Mesenchymal stem cell (in vitro differentiated cells and primary cell): ENCODE measurements at regions not wholly inside any gene's neighbourhood (a gene's known extent, or its start where the extent isn't known, plus 50 kb on each side); places are given as distances from the start of the nearest gene placed in this dataset.

Source experiments
- DNase-seq: peaks from one replicate; pipeline ENCODE4 v3.0.0-alpha.2; 2013
- H2AFZ ChIP-seq: one replicate; pipeline ENCODE4 v1.6.1; 2013; ENCODE audit warnings: low read depth, mild to moderate bottlenecking, control low read depth, inconsistent platforms, low read length, moderate library complexity
- H2AK5ac ChIP-seq: 2 replicates; pipeline ENCODE4 v1.6.1; 2013; ENCODE audit warnings: low read length, moderate library complexity, mild to moderate bottlenecking, inconsistent platforms; ENCODE audit not compliant: severe bottlenecking
- H2BK120ac ChIP-seq: one replicate; pipeline ENCODE4 v1.6.1; 2013; ENCODE audit warnings: low read depth, mild to moderate bottlenecking, inconsistent platforms, low read length, moderate library complexity
- H2BK12ac ChIP-seq, 2 experiments: one replicate each; pipeline ENCODE4 v1.6.1; 2013; ENCODE audit warnings: inconsistent platforms in 2 of 2, low read length in 2 of 2, mild to moderate bottlenecking in 2 of 2, moderate library complexity in 2 of 2, control low read depth in 1 of 2
- H2BK15ac ChIP-seq: one replicate; pipeline ENCODE4 v1.6.1; 2013; ENCODE audit warnings: mild to moderate bottlenecking, low read depth, inconsistent platforms; ENCODE audit not compliant: poor library complexity, severe bottlenecking
- H2BK5ac ChIP-seq: 2 replicates; pipeline ENCODE4 v1.6.1; 2013; ENCODE audit warnings: low read depth, mild to moderate bottlenecking, low read length, control low read depth, inconsistent platforms; ENCODE audit not compliant: poor library complexity, severe bottlenecking
- H3K14ac ChIP-seq, 2 experiments: one replicate each; pipeline ENCODE4 v1.6.1; 2013; ENCODE audit warnings: inconsistent platforms in 2 of 2, low read length in 2 of 2, control low read depth in 1 of 2, mild to moderate bottlenecking in 1 of 2, moderate library complexity in 1 of 2
- H3K18ac ChIP-seq, 2 experiments: one replicate each; pipeline ENCODE4 v1.6.1; 2013; ENCODE audit warnings: inconsistent platforms in 2 of 2, low read length in 2 of 2, control low read depth in 1 of 2, low read depth in 1 of 2, mild to moderate bottlenecking in 1 of 2
- H3K23ac ChIP-seq, 2 experiments: one replicate each; pipeline ENCODE4 v1.6.1; 2013; ENCODE audit warnings: inconsistent platforms in 2 of 2, low read length in 2 of 2, mild to moderate bottlenecking in 2 of 2, moderate library complexity in 2 of 2, control low read depth in 1 of 2
- H3K27ac ChIP-seq: 2 replicates; pipeline ENCODE4 v1.5.1; 2013; ENCODE audit warnings: mild to moderate bottlenecking, moderate library complexity, low read length, control low read depth, inconsistent platforms; ENCODE audit not compliant: poor library complexity, severe bottlenecking
- H3K27me3 ChIP-seq, 2 experiments: 2 replicates each; pipeline versions ENCODE4 v1.6.1 to v1.7.0; 2013; ENCODE audit warnings: low read length in 2 of 2, mild to moderate bottlenecking in 2 of 2, moderate library complexity in 2 of 2, control low read depth in 1 of 2, inconsistent platforms in 1 of 2; ENCODE audit not compliant: control insufficient read depth in 1 of 2, insufficient read depth in 1 of 2
- H3K36me3 ChIP-seq, 2 experiments: 2 replicates each; pipeline versions ENCODE4 v1.6.1 to v1.7.0; 2013; ENCODE audit warnings: low read length in 2 of 2, control low read depth in 1 of 2, inconsistent platforms in 1 of 2, low read depth in 1 of 2, mild to moderate bottlenecking in 1 of 2; ENCODE audit not compliant: insufficient read depth in 2 of 2, control insufficient read depth in 1 of 2
- H3K4ac ChIP-seq, 2 experiments: one replicate each; pipeline ENCODE4 v1.6.1; 2013; ENCODE audit warnings: inconsistent platforms in 2 of 2, low read length in 2 of 2, mild to moderate bottlenecking in 2 of 2, moderate library complexity in 2 of 2, control low read depth in 1 of 2, low read depth in 1 of 2
- H3K4me1 ChIP-seq: 2 replicates; pipeline ENCODE4 v1.6.1; 2013; ENCODE audit warnings: low read depth, low read length, control low read depth; ENCODE audit not compliant: control insufficient read depth, insufficient read depth
- H3K4me2 ChIP-seq: 2 replicates; pipeline ENCODE4 v1.6.1; 2013; ENCODE audit warnings: low read length, mild to moderate bottlenecking, inconsistent platforms; ENCODE audit not compliant: poor library complexity, severe bottlenecking
- H3K4me3 ChIP-seq, 2 experiments: 2 replicates each; pipeline versions ENCODE4 v1.5.1 to v1.7.0; 2013; ENCODE audit warnings: low read length in 2 of 2, mild to moderate bottlenecking in 2 of 2, control low read depth in 1 of 2, low read depth in 1 of 2; ENCODE audit not compliant: insufficient read depth in 1 of 2
- H3K79me1 ChIP-seq: replicated peaks from 2 replicates; pipeline ENCODE4 v1.6.1; 2013; ENCODE audit warnings: mild to moderate bottlenecking, control low read depth, low read length, inconsistent platforms; ENCODE audit not compliant: poor library complexity, severe bottlenecking
- H3K9ac ChIP-seq: 2 replicates; pipeline ENCODE4 v1.7.0; 2013; ENCODE audit warnings: mild to moderate bottlenecking, low read length, moderate library complexity
- H3K9me3 ChIP-seq: 2 replicates; pipeline ENCODE4 v1.7.0; 2013; ENCODE audit warnings: mild to moderate bottlenecking, low read length; ENCODE audit not compliant: control insufficient read depth
- H4K8ac ChIP-seq: one replicate; pipeline ENCODE4 v1.6.1; 2013; ENCODE audit warnings: inconsistent platforms, mild to moderate bottlenecking, low read length, moderate library complexity
- H4K91ac ChIP-seq: one replicate; pipeline ENCODE4 v1.6.1; 2013; ENCODE audit warnings: mild to moderate bottlenecking, low read length, inconsistent platforms
- WGBS: methylation state at CpG from one replicate; pipeline ENCODE4 v1.1.7; 2013; ENCODE audit warnings: mixed read lengths; 5-methylcytosine and 5-hydroxymethylcytosine counted together

GRCh38 chr20:60330461-60330860 is 372.2 kb downstream of the CDH26 start:
- Histone ChIP-seq H2AK5ac (no peak overlapping the region), H3K27ac (no peak overlapping the region), H3K79me1 (no peaks in the 10 kb centered on the region), H3K4ac (no peak overlapping the region), H3K4me1 (no peaks in the 10 kb centered on the region), H3K23ac (no peak overlapping the region), H2AFZ (no peak overlapping the region), H2BK120ac (no peak overlapping the region), H3K14ac (no peak overlapping the region), H3K4me2 (no peak overlapping the region), H3K4me3 (no peak overlapping the region), H4K91ac (no peak overlapping the region), H3K9me3 (no peaks in the 10 kb centered on the region), H3K36me3 (no peaks in the 10 kb centered on the region), H3K27me3 (no peaks in the 10 kb centered on the region), H2BK5ac (no peak overlapping the region), H3K9ac (no peak overlapping the region), H3K18ac (no peak overlapping the region), H2BK15ac (no peak overlapping the region), H2BK12ac (no peak overlapping the region), H4K8ac (no peak overlapping the region)
- no CpG with 5 or more reads among the region's 3 CpGs for WGBS
- DNase-seq = no peak

DNA sequence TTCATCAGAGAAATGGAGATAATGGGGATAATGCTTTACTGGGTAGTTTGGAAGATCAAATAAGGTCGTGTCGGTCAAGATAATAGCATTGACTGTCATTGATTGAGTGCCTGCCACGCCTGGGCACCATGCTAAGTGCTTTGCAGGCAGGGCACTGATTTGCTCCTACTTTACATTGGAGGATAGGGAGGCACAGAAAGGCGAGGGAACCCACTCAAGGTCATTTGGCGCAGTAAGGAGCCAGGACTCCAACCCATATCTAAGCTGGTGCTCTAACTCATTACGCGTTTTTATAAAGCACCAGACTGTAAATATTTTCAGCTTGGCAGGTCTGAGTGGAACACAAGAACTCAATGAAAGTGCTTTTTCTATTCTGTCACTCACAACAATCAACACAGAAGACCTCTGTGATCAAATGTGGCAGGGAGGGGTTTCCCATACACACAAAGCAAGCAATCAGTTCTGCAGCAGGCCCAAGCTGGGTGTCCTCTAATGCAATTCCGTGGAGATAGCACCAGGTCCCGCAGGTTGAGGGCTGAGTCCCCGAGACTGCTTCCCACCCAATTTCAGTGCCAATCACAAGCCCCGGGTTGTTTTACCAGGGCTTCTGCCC is 373.6 kb downstream of the CDH26 start:
- H3K18ac ChIP-seq = no peak overlapping the region
- H3K4me2 ChIP-seq = no peak overlapping the region
- H2BK120ac ChIP-seq = no peak overlapping the region
- no peak overlapping the region for H2AFZ ChIP-seq
- no peak overlapping the region for H2BK15ac ChIP-seq
- H2AK5ac ChIP-seq = no peak overlapping the region
- no peak overlapping the region for H4K8ac ChIP-seq
- H3K14ac ChIP-seq = no peak overlapping the region
- H3K9ac ChIP-seq = no peak overlapping the region
- H3K23ac ChIP-seq = no peak overlapping the region
- H3K36me3 ChIP-seq = no peaks in the 10 kb centered on the region
- no peaks in the 10 kb centered on the region for H3K4me1 ChIP-seq
- no peak overlapping the region for H4K91ac ChIP-seq
- H3K9me3 ChIP-seq = no peaks in the 10 kb centered on the region
- no peaks in the 10 kb centered on the region for H3K79me1 ChIP-seq
- no peaks in the 10 kb centered on the region for H3K27me3 ChIP-seq
- H2BK5ac ChIP-seq = no peak overlapping the region
- no peak overlapping the region for H3K27ac ChIP-seq
- WGBS = 68% methylated on average over 11 of the region's 11 CpGs
- no peak overlapping the region for H3K4ac ChIP-seq
- no peak for DNase-seq
- no peak overlapping the region for H3K4me3 ChIP-seq
- no peak overlapping the region for H2BK12ac ChIP-seq

GRCh38 chr20:60332523-60332922 is 374.3 kb downstream of the CDH26 start:
- no peak overlapping the region for H3K14ac ChIP-seq
- H3K9ac ChIP-seq = no peak overlapping the region
- no peak overlapping the region for H2BK120ac ChIP-seq
- H4K8ac ChIP-seq = no peak overlapping the region
- no peak overlapping the region for H3K4ac ChIP-seq
- 89% methylated on average over 3 of the region's 3 CpGs for WGBS
- no peak overlapping the region for H2AFZ ChIP-seq
- H4K91ac ChIP-seq = no peak overlapping the region
- H2BK12ac ChIP-seq = no peak overlapping the region
- no peaks in the 10 kb centered on the region for H3K4me1 ChIP-seq
- no peaks in the 10 kb centered on the region for H3K9me3 ChIP-seq
- H2BK5ac ChIP-seq = no peak overlapping the region
- no peak for DNase-seq
- no peak overlapping the region for H3K4me2 ChIP-seq
- H2BK15ac ChIP-seq = no peak overlapping the region
- H3K27ac ChIP-seq = no peak overlapping the region
- no peak overlapping the region for H3K4me3 ChIP-seq
- H3K27me3 ChIP-seq = no peaks in the 10 kb centered on the region
- no peak overlapping the region for H3K23ac ChIP-seq
- H2AK5ac ChIP-seq = no peak overlapping the region
- H3K36me3 ChIP-seq = no peaks in the 10 kb centered on the region
- no peak overlapping the region for H3K18ac ChIP-seq
- H3K79me1 ChIP-seq = no peaks in the 10 kb centered on the region

- Histone ChIP-seq H2BK5ac (no peak overlapping the region), H3K79me1 (no peaks in the 10 kb centered on the region), H4K8ac (no peak overlapping the region), H3K4ac (no peak overlapping the region), H2BK12ac (no peak overlapping the region), H3K9me3 (no peaks in the 10 kb centered on the region), H3K27ac (no peak overlapping the region), H3K4me3 (no peak overlapping the region), H3K4me1 (no peaks in the 10 kb centered on the region), H2AK5ac (no peak overlapping the region), H3K14ac (no peak overlapping the region), H2BK15ac (no peak overlapping the region), H2AFZ (no peak overlapping the region), H3K23ac (no peak overlapping the region), H3K27me3 (no peaks in the 10 kb centered on the region), H3K36me3 (no peaks in the 10 kb centered on the region), H3K18ac (no peak overlapping the region), H3K4me2 (no peak overlapping the region), H2BK120ac (no peak overlapping the region), H3K9ac (no peak overlapping the region), H4K91ac (no peak overlapping the region)
- WGBS = 100% methylated on average over 2 of the region's 3 CpGs
- no peak for DNase-seq
Measured at GRCh38 chr20:60334911-60335310, 376.7 kb downstream of the CDH26 start.
